D721Med (cell line): ENCODE measurements at regions not wholly inside any gene's neighbourhood (a gene's known extent, or its start where the extent isn't known, plus 50 kb on each side); places are given as distances from the start of the nearest gene placed in this dataset.

ENCODE experiments used
- DNase-seq: peaks from one replicate; pipeline ENCODE4 v3.0.0; 2011; ENCODE audit warnings: low spot score; ENCODE audit not compliant: insufficient read length
- FAIRE-seq: peaks from 2 replicates; lab custom pipeline; 2011; peaks lifted over from hg19 to GRCh38; lab: Jason Lieb, UNC
- TF ChIP-seq, protein P1 (sequence below): IDR thresholded peaks from 2 replicates; pipeline ENCODE4 v1.5.1; 2012; ENCODE audit warnings: mild to moderate bottlenecking, control low read depth; ENCODE audit not compliant: insufficient read depth; ENCODE audit errors: missing control alignments

DNA sequence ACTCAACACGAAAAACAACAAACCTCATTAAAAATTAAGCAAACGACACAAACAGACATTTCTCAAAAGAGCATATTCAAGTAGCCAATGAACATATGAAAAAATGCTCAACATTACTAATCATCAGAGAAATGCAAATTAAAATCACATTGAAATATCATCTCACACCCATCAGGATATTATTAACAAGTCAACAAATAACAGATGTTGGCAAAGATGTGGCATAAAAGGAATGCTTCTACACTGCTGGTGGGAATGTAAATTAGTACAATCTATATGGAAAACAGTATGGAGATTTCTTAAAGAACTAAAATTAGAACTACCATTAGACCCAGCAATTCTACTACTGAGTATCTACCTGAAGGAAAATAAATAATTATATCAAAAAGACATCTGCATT lies 182.2 kb downstream of the KITLG start:
- TF ChIP-seq, protein P1, sequence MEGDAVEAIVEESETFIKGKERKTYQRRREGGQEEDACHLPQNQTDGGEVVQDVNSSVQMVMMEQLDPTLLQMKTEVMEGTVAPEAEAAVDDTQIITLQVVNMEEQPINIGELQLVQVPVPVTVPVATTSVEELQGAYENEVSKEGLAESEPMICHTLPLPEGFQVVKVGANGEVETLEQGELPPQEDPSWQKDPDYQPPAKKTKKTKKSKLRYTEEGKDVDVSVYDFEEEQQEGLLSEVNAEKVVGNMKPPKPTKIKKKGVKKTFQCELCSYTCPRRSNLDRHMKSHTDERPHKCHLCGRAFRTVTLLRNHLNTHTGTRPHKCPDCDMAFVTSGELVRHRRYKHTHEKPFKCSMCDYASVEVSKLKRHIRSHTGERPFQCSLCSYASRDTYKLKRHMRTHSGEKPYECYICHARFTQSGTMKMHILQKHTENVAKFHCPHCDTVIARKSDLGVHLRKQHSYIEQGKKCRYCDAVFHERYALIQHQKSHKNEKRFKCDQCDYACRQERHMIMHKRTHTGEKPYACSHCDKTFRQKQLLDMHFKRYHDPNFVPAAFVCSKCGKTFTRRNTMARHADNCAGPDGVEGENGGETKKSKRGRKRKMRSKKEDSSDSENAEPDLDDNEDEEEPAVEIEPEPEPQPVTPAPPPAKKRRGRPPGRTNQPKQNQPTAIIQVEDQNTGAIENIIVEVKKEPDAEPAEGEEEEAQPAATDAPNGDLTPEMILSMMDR, result no peak
- FAIRE-seq (no peak), DNase-seq (no peak)

DNA sequence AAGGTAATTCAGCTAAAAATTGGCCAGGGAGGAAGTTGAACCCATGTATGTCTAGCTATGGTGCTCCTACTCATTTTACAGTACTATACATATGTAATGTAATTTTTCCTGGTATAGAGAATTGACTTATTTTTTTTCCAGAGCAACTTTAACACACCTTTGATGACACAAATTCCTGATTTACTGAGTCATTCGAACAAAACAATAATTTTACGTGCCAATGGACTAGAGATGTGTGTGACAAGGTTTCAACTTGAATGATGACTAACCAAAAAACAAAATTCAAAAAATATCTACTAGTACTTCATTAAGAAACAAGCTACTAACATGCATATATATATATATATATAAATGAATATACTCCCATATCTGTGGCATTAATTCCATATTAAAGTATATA lies 180.5 kb downstream of the KITLG start:
- no peak for DNase-seq
- TF ChIP-seq, protein P1, result no peak
- FAIRE-seq, result no peak

DNA sequence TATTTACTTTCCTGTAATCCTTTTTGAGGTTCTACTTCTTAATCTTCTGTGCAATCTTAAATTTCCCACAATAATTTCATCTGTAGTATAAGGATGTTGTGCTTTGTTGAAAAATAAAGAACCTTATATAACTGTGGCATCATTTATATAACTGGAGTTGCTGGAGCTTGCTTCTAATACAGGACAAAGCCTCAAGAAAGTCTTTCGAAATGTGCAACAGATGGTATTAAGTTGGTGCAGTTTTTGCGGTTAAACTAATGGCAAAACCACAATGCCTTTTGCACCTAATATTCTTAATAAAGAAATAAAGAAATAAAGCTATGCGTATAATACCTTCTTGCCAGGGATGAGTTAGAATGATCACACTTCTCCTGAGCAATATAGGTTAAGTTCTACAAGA lies 180.0 kb downstream of the KITLG start:
- DNase-seq, result no peak
- TF ChIP-seq, protein P1, result no peak
- no peak for FAIRE-seq

DNA sequence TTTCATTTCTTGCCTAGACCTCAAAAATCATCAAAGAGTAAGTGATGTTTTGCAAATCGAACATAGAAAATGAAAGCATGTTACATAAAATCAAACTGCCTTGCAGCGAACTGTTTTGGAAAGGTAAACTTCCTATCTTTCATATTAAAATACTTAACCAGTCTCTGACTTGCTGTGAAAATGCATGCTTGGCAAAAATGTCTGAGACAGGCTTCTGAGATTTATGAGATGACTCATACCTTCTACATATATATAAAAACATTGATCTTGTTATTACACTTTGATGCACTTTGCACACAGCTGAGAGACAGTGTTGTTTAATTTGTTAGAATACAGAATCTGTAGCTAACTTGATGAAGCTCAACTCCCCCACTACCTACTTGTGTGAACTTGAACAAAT lies 179.1 kb downstream of the KITLG start:
- no peak for FAIRE-seq
- no peak for DNase-seq
- TF ChIP-seq, protein P1, result no peak

DNA sequence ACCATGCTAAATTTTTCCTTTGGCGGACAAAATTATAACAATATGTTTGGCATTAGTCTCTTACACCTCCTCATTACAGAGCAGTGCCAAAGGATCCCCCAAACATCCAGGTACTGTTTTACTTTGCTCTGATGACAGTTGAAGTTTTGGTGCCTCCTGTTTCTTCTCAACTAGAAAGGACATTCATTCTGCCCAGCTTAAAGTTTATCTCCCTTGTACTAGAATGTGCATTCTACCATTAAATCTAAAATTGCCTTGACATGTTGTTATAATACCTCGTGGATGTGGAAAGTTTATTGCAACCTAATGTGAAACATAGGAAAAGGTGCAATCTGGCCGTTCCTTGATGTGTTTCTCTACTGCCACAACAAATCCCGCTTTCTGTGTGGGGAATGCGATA lies 173.4 kb downstream of the KITLG start:
- DNase-seq (no peak), FAIRE-seq (no peak)
- TF ChIP-seq, protein P1, result no peak

DNA sequence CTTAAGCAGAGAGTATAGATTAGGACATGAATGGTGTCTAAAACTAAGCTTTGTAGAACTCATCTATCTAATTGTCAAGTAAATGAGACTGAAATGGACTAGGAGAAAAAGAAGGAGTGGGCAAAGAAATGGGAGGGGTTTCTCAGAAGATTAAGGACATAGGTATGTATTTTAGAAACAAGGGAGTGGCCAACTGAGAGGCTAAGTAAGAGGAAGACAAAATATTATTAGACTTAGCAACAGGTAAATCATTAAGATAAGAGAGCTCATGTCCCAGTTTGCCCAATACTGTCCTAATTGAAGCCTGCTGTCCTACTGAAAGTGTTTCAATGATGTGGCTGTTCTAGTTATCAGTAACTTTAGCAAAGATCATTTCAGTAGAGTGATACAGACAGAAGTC lies 171.4 kb downstream of the KITLG start:
- TF ChIP-seq, protein P1, result no peak
- DNase-seq, result no peak
- FAIRE-seq, result no peak

DNA sequence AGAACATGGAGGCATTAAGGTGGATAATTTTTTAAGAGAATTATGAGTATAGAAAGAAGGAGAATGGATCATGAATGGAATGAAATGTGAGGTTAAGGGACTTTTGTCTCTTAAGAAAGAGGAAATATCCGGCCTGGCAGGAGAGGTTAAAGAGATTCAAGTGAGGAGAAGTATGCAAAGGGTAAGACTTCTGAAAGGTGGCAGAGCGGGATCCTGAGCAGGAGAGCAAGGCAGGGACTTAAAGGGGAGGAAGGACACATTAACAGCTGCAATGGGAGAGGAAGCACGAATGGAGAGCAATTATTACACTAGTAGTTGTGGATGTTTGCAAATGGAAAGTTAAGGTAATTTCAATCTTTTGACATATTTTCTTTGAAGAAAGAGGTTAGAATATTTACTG lies 171.0 kb downstream of the KITLG start:
- FAIRE-seq (no peak), DNase-seq (no peak)
- TF ChIP-seq, protein P1, result no peak
